GM19395 (cell line): ENCODE measurements at regions not wholly inside any gene's neighbourhood (a gene's known extent, or its start where the extent isn't known, plus 50 kb on each side); places are given as distances from the start of the nearest gene placed in this dataset.
"Not testable (repeated sequence)": the region's sequence is repeated elsewhere in the genome, so short reads cannot be mapped to it uniquely, and the experiment has no call there.

Experiments
- ATAC-seq: cut with Tn5 transposase; IDR thresholded peaks from one replicate; pipeline ENCODE4 v1.9.1; 2021; ENCODE audit warnings: mild to moderate bottlenecking, moderate library complexity; ENCODE audit not compliant: unreplicated experiment

GRCh38 chr1:239960366-239960765 is 131.3 kb upstream of the FMN2 start:
- ATAC-seq, result no peak

GRCh38 chr1:239963856-239964255 is 127.8 kb upstream of the FMN2 start:
- ATAC-seq, result no peak

GRCh38 chr1:239976130-239976968 is 115.3 kb upstream of the FMN2 start:
- peak; percentile 96 for ATAC-seq

- ATAC-seq, result no peak
Measured at GRCh38 chr1:239977416-239977815, 114.3 kb upstream of the FMN2 start.

GRCh38 chr1:239979456-239979855 is 112.2 kb upstream of the FMN2 start:
- ATAC-seq, result no peak

- ATAC-seq, result no peak
Measured at GRCh38 chr1:239982762-239983161, 108.9 kb upstream of the FMN2 start.

- ATAC-seq, result no peak
Measured at GRCh38 chr1:239985044-239985443, 106.6 kb upstream of the FMN2 start.

- no peak for ATAC-seq
Measured at GRCh38 chr1:239987103-239987745, 104.5 kb upstream of the FMN2 start.

GRCh38 chr1:239989990-239990389 is 101.7 kb upstream of the FMN2 start:
- no peak for ATAC-seq

GRCh38 chr1:239992566-239992965 is 99.1 kb upstream of the FMN2 start:
- ATAC-seq, result not testable (repeated sequence)

- ATAC-seq, result no peak
Measured at GRCh38 chr1:239993366-239993765, 98.3 kb upstream of the FMN2 start.

- ATAC-seq, result no peak
Measured at GRCh38 chr1:239995281-239995680, 96.4 kb upstream of the FMN2 start.

- no peak for ATAC-seq
Measured at GRCh38 chr1:239997160-239997514, 94.5 kb upstream of the FMN2 start.

GRCh38 chr1:239997515-239998311 is 94.0 kb upstream of the FMN2 start:
- ATAC-seq, result no peak

- no peak for ATAC-seq
Measured at GRCh38 chr1:239998312-239998649, 93.4 kb upstream of the FMN2 start.

- no peak for ATAC-seq
Measured at GRCh38 chr1:239999170-239999569, 92.5 kb upstream of the FMN2 start.

- no peak for ATAC-seq
Measured at GRCh38 chr1:240000634-240001033, 91.0 kb upstream of the FMN2 start.

GRCh38 chr1:240001177-240001740 is 90.4 kb upstream of the FMN2 start:
- no peak for ATAC-seq

GRCh38 chr1:240004086-240004749 is 87.5 kb upstream of the FMN2 start:
- no peak for ATAC-seq

GRCh38 chr1:240005997-240006650 is 85.6 kb upstream of the FMN2 start:
- ATAC-seq, result no peak
